Mucosa of descending colon (tissue), 3 donors: ENCODE measurements at regions not wholly inside any gene's neighbourhood (a gene's known extent, or its start where the extent isn't known, plus 50 kb on each side); places are given as distances from the start of the nearest gene placed in this dataset.

Source experiments
- ATAC-seq: fragments of 200-7000 bp; cut with Tn5 transposase; one replicate; pipeline ENCODE4 v1.9.1; 2020; ENCODE audit warnings: mild to moderate bottlenecking, moderate library complexity
- DNase-seq, 3 donors: peaks; one replicate each; pipeline ENCODE4 v3.0.0-alpha.2; 2020
- H3K36me3 ChIP-seq: fragments of 200-600 bp; one replicate; pipeline ENCODE4 v1.8.0; 2021; ENCODE audit warnings: low read depth, mild to moderate bottlenecking
- H3K4me1 ChIP-seq: fragments of 200-600 bp; one replicate; pipeline ENCODE4 v1.8.0; 2021; ENCODE audit warnings: low read depth, mild to moderate bottlenecking
- H3K4me3 ChIP-seq: fragments of 200-600 bp; one replicate; pipeline ENCODE4 v1.8.0; 2021; ENCODE audit warnings: mild to moderate bottlenecking
- H3K9me3 ChIP-seq: fragments of 200-600 bp; one replicate; pipeline ENCODE4 v1.8.0; 2021; ENCODE audit warnings: mild to moderate bottlenecking
- CTCF ChIP-seq: fragments of 200-600 bp; IDR thresholded peaks from one replicate; pipeline ENCODE4 v1.8.0; 2022; ENCODE audit warnings: antibody characterized with exemption, mild to moderate bottlenecking
- intact Hi-C, 2 donors: fragments of 100-400 bp; cut with DNase I in 1 of 2; cut with micrococcal nuclease in 1 of 2; formaldehyde crosslinking; loops; one replicate each; pipeline versions ENCODE4 v1.11.0 to v1.11.1; 2022; cut with DNase I, micrococcal nuclease
- donor health status: DM: no; HTN: no; CAD: no; lungs with moderate emphysema.
- donor health status: DM: no; HTN: no; CAD: no.
- donor health status: DM: no; HTN: yes; CAD: no.

GRCh38 chr2:220422676-220423075, 795.2 kb downstream of the SLC4A3 start:
- intact Hi-C loops, result no loop called here
- no peak for DNase-seq
- H3K4me3 ChIP-seq, result no peak overlapping the region
- no peaks in the 10 kb centered on the region for H3K4me1 ChIP-seq
- H3K36me3 ChIP-seq, result no peaks in the 10 kb centered on the region
- no peak for TF ChIP-seq CTCF
- no peaks in the 10 kb centered on the region for H3K9me3 ChIP-seq
- no peak for ATAC-seq

GRCh38 chr2:220424561-220424960, 797.1 kb downstream of the SLC4A3 start:
- no peak overlapping the region for H3K4me3 ChIP-seq

GRCh38 chr2:220432645-220433044, 805.2 kb downstream of the SLC4A3 start:
- DNase-seq (no peak), ATAC-seq (no peak)
- no peak for TF ChIP-seq CTCF
- H3K9me3 ChIP-seq, result no peaks in the 10 kb centered on the region
- intact Hi-C loops, result no loop called here
- no peak overlapping the region for H3K4me3 ChIP-seq
- H3K4me1 ChIP-seq, result no peaks in the 10 kb centered on the region
- no peaks in the 10 kb centered on the region for H3K36me3 ChIP-seq

More at GRCh38 chr2:220424561-220424960, 797.1 kb downstream of the SLC4A3 start:
- DNase-seq, result no peak
- H3K36me3 ChIP-seq, result no peaks in the 10 kb centered on the region
- intact Hi-C loops, result no loop called here
- no peaks in the 10 kb centered on the region for H3K4me1 ChIP-seq
- TF ChIP-seq CTCF, result no peak
- H3K9me3 ChIP-seq, result no peaks in the 10 kb centered on the region
- ATAC-seq, result no peak

GRCh38 chr2:220433131-220433530, 805.7 kb downstream of the SLC4A3 start:
- TF ChIP-seq CTCF, result no peak
- H3K4me3 ChIP-seq, result no peak overlapping the region
- H3K36me3 ChIP-seq, result no peaks in the 10 kb centered on the region
- no peak for ATAC-seq
- H3K9me3 ChIP-seq, result no peaks in the 10 kb centered on the region
- no peaks in the 10 kb centered on the region for H3K4me1 ChIP-seq
- no peak for DNase-seq
- intact Hi-C loops, result no loop called here

- Histone ChIP-seq H3K9me3 (no peaks in the 10 kb centered on the region), H3K36me3 (no peaks in the 10 kb centered on the region), H3K4me3 (no peak overlapping the region), H3K4me1 (no peaks in the 10 kb centered on the region)
- TF ChIP-seq CTCF, result no peak
- DNase-seq, result no peak
- intact Hi-C loops, result no loop called here
- ATAC-seq, result no peak
Observed at GRCh38 chr2:220434385-220434784, 807.0 kb downstream of the SLC4A3 start.

- DNase-seq, result no peak
- ATAC-seq, result no peak
- TF ChIP-seq CTCF, result no peak
- Histone ChIP-seq H3K4me3 (no peak overlapping the region), H3K4me1 (no peaks in the 10 kb centered on the region), H3K36me3 (no peaks in the 10 kb centered on the region), H3K9me3 (no peaks in the 10 kb centered on the region)
- intact Hi-C loops, result no loop called here
Observed at GRCh38 chr2:220437938-220438337, 810.5 kb downstream of the SLC4A3 start.
